Upper lobe of left lung (tissue), 6 donors: ENCODE measurements at regions not wholly inside any gene's neighbourhood (a gene's known extent, or its start where the extent isn't known, plus 50 kb on each side); places are given as distances from the start of the nearest gene placed in this dataset.

Source experiments
- ATAC-seq, 2 donors: fragments of 200-7000 bp; cut with Tn5 transposase; one replicate each; pipeline ENCODE4 v1.9.1; 2022; ENCODE audit warnings: mild to moderate bottlenecking in 2 of 2, moderate library complexity in 2 of 2; ENCODE audit not compliant: low FRiP score in 2 of 2
- DNase-seq, 2 donors: peaks; one replicate each; pipeline ENCODE4 v3.0.0-alpha.2; 2019 to 2020
- H3K27ac ChIP-seq, 4 donors: fragments of 200-600 bp; sonication (generic); one replicate each; pipeline ENCODE4 v1.5.1; 2016 to 2019
- H3K27me3 ChIP-seq, 4 donors: fragments of 200-600 bp; sonication (generic); one replicate each; pipeline ENCODE4 v1.5.1; 2017 to 2019
- H3K36me3 ChIP-seq, 4 donors: fragments of 200-600 bp; sonication (generic); one replicate each; pipeline ENCODE4 v1.5.1; 2016 to 2019
- H3K4me1 ChIP-seq, 4 donors: fragments of 200-600 bp; sonication (generic); one replicate each; pipeline ENCODE4 v1.5.1; 2018 to 2019
- H3K4me3 ChIP-seq, 4 donors: fragments of 200-600 bp; sonication (generic); one replicate each; pipeline ENCODE4 v1.5.1; 2017 to 2019; ENCODE audit warnings: mild to moderate bottlenecking in 2 of 4, moderate library complexity in 1 of 4
- H3K9me3 ChIP-seq, 4 donors: fragments of 200-600 bp; sonication (generic); one replicate each; pipeline ENCODE4 v1.5.1; 2018 to 2019
- CTCF ChIP-seq, 6 experiments: fragments of 450-650 bp in 4 of 6; fragments of 200-600 bp in 2 of 6; sonication (generic) in 2 of 6; IDR thresholded peaks; one replicate each; pipeline ENCODE4 v1.5.1; 2016 to 2019; ENCODE audit warnings: antibody characterized with exemption in 6 of 6
- EP300 ChIP-seq, 4 donors: sonication (generic); formaldehyde crosslinking; IDR thresholded peaks; one replicate each; pipeline ENCODE4 v1.5.1; 2017; ENCODE audit warnings: antibody characterized with exemption in 4 of 4, control low read depth in 2 of 4
- POLR2A ChIP-seq, 4 donors: fragments of 450-650 bp; IDR thresholded peaks; one replicate each; pipeline ENCODE4 v1.5.1; 2016 to 2017; ENCODE audit warnings: antibody characterized with exemption in 4 of 4, mild to moderate bottlenecking in 2 of 4
- POLR2AphosphoS5 ChIP-seq, 2 donors: sonication (generic); formaldehyde crosslinking; IDR thresholded peaks; one replicate each; pipeline ENCODE4 v1.5.1; 2017; ENCODE audit warnings: antibody characterized with exemption in 2 of 2
- WGBS, 2 donors: methylation state at CpG; one replicate each; pipeline ENCODE4 v1.1.5; 2017 to 2018; 5-methylcytosine and 5-hydroxymethylcytosine counted together
- donor health status: DM: no; HTN: no; CAD: no; lungs with moderate emphysema.
- donor health status: DM: no; HTN: yes; CAD: no; lungs with severe emphysema.

GRCh38 chr2:8376603-8377410 lies 305.0 kb upstream of the ID2 start:
- TF ChIP-seq POLR2AphosphoS5 (IDR thresholded peaks at IDR 0.05) (no peak), CTCF (IDR thresholded peaks at IDR 0.05) (no peak), POLR2A (IDR thresholded peaks at IDR 0.05) (no peak), EP300 (IDR thresholded peaks at IDR 0.05) (no peak)
- Histone ChIP-seq H3K27me3 (no peaks in the 10 kb centered on the region), H3K9me3 (no peaks in the 10 kb centered on the region), H3K27ac (no peak overlapping the region), H3K4me1 (peaks cover 0 to 9% (median 3%) of the 10 kb centered on the region in 4 donors), H3K36me3 (no peaks in the 10 kb centered on the region), H3K4me3 (no peak overlapping the region)
- DNase-seq (no peak), ATAC-seq (no peak)
- WGBS, 2 donors: 81 to 85% methylated on average over 11 of the region's 11 CpGs

- no peak for TF ChIP-seq POLR2AphosphoS5 (IDR thresholded peaks at IDR 0.05)
- no peak for TF ChIP-seq EP300 (IDR thresholded peaks at IDR 0.05)
- TF ChIP-seq CTCF (IDR thresholded peaks at IDR 0.05): no peak
- no peak for TF ChIP-seq POLR2A (IDR thresholded peaks at IDR 0.05)
- WGBS, 2 donors: 87 to 88% methylated on average over 9 of the region's 9 CpGs
- DNase-seq (no peak), ATAC-seq (no peak)
- no peaks in the 10 kb centered on the region for H3K36me3 ChIP-seq
- no peaks in the 10 kb centered on the region for H3K9me3 ChIP-seq
- H3K27ac ChIP-seq: no peak overlapping the region
- peaks cover 0 to 9% (median 3%) of the 10 kb centered on the region in 4 donors for H3K4me1 ChIP-seq
- H3K4me3 ChIP-seq: no peak overlapping the region
- no peaks in the 10 kb centered on the region for H3K27me3 ChIP-seq
Observed at GRCh38 chr2:8378016-8378810, 303.6 kb upstream of the ID2 start.

GRCh38 chr2:8379128-8379527 lies 302.7 kb upstream of the ID2 start:
- no peak for TF ChIP-seq POLR2AphosphoS5 (IDR thresholded peaks at IDR 0.05)
- no peak for TF ChIP-seq CTCF (IDR thresholded peaks at IDR 0.05)
- TF ChIP-seq EP300 (IDR thresholded peaks at IDR 0.05): no peak
- no peak for TF ChIP-seq POLR2A (IDR thresholded peaks at IDR 0.05)
- no peaks in the 10 kb centered on the region for H3K36me3 ChIP-seq
- 83 to 92% methylated on average over 8 of the region's 8 CpGs for WGBS, 2 donors
- DNase-seq (no peak), ATAC-seq (no peak)
- no peak overlapping the region for H3K27ac ChIP-seq
- no peaks in the 10 kb centered on the region for H3K27me3 ChIP-seq
- H3K9me3 ChIP-seq: no peaks in the 10 kb centered on the region
- H3K4me1 ChIP-seq: peaks cover 0 to 9% (median 3%) of the 10 kb centered on the region in 4 donors
- no peak overlapping the region for H3K4me3 ChIP-seq

- ATAC-seq: no peak
- no peak overlapping the region for H3K4me3 ChIP-seq
- WGBS, 2 donors: 75 to 82% methylated on average over 4 of the region's 4 CpGs
- H3K27me3 ChIP-seq: no peaks in the 10 kb centered on the region
- no peak for DNase-seq
- TF ChIP-seq CTCF (IDR thresholded peaks at IDR 0.05): no peak
- TF ChIP-seq POLR2AphosphoS5 (IDR thresholded peaks at IDR 0.05): no peak
- TF ChIP-seq POLR2A (IDR thresholded peaks at IDR 0.05): no peak
- no peak for TF ChIP-seq EP300 (IDR thresholded peaks at IDR 0.05)
- no peaks in the 10 kb centered on the region for H3K9me3 ChIP-seq
- no peak overlapping the region for H3K27ac ChIP-seq
- H3K4me1 ChIP-seq: peaks cover 0 to 9% (median 3%) of the 10 kb centered on the region in 4 donors
- H3K36me3 ChIP-seq: no peaks in the 10 kb centered on the region
Observed at GRCh38 chr2:8379549-8379948, 302.3 kb upstream of the ID2 start.
